ENCODE measurements at regions not wholly inside any gene's neighbourhood (a gene's known extent, or its start where the extent isn't known, plus 50 kb on each side); places are given as distances from the start of the nearest gene placed in this dataset.

DNA sequence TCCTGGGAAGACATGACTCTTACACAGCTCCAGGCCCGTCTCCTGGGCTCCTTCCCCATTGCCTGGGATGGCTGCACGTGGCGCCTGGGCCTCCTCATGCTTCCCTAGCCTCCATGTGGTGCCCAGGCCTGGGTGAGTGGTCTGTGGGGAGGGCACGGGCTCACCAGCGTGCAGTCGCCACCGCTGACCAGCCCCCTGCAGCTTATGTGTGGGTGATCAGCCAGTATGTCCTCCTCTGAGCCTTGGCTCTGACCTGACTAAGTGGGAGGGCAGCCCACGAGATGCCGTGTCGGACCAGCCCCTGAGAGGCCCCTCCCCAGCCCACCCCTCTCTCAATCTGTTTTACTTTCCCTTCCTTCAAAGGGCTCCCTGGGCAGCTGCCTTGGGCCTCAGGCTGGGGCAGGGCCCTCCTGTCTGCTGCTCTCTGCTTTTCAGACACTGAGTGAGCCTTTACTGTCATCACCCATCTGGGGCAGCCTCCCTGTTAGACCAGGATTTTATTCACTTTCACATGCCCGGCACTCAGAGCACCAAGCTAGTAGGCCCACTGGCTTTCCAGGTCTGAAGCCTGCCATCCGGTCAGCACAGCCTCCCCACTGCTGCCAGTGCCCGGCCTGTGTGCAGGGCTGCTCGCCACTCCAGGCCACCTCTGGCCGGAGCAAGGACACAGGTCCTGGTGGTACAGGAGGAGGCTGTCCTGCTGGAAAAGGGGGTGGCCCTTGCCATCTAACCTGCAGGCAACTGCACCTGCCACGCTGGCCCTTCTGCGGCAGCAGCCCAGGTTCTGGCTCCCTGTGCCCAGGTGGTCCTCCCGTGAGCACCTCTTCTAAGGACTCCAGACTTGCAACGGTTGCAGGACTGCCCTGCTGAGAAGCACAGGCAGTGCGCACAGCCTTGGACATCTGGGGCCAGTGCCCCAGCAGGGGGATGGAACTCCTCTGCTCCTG is 84.9 kb upstream of the HPCAL1 start:
- FAIRE-seq (no peak), DNase-seq (no peak)
- Histone ChIP-seq H3K27me3 (ENCODE audit: control insufficient read depth in 3 of 3, insufficient read depth in 3 of 3, low read length in 3 of 3) (no peaks in the 10 kb centered on the region), H3K4me1 (ENCODE audit: control insufficient read depth in 3 of 3, insufficient read depth in 2 of 3, low read depth in 1 of 3, low read length in 2 of 3) (no peaks in the 10 kb centered on the region), H3K36me3 (ENCODE audit: control insufficient read depth in 3 of 3, insufficient read depth in 2 of 3, low read depth in 1 of 3, low read length in 3 of 3) (no peaks in the 10 kb centered on the region), H3K4me3 (ENCODE audit: low read depth in 1 of 3, low read length in 3 of 3) (no peak overlapping the region), H3K27ac (ENCODE audit: low read depth in 1 of 3, low read length in 2 of 3) (no peak overlapping the region), H3K9me3 (ENCODE audit: control insufficient read depth in 2 of 2, insufficient read depth in 1 of 2, low read depth in 1 of 2, low read length in 1 of 2) (no peaks in the 10 kb centered on the region)
- WGBS, 3 donors, result 90 to 93% (median 92%) methylated on average over 20 of the region's 20 CpGs

DNA sequence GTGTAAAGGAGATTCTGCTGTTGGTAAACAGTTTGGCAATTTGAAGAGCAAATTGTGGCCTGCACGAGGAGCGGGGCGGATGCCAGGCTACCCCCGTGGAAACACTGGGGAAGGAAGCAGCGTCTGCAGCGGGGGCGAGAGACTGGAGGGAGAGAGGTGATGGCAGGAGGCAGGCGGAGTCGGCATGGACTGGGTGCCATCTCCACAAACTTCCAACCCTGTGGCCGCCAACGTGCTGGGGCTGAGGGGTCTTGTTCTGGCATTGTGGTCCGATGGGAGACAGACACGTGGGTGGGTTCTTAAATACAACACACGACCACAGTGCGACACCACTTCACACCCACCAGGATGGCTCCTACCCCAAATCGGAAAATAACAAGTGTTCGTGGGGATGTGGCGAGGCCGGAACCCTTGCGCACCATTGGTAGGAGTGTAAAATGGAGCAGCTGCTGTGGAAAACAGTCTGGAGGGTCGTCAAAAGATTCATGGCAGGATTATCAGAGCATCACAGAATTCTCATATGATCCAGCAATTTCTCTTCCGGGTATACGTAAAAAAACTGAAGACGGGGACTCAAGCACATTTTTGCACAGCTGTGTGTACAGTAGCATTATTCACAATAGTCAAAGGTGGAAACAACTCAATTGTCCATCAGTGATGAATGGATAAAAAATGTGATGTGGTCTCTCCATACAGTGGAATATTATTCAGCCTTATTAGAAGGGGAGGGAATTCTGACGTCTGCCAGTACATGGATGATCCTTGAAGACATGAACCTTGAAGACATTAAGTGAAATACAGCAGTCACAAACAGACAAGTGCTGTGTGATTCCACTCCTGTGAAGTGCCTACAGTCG is 82.4 kb upstream of the HPCAL1 start:
- no peaks in the 10 kb centered on the region for H3K27me3 ChIP-seq (ENCODE audit: control insufficient read depth in 3 of 3, insufficient read depth in 3 of 3, low read length in 3 of 3)
- DNase-seq, result no peak
- no peak overlapping the region for H3K4me3 ChIP-seq (ENCODE audit: low read depth in 1 of 3, low read length in 3 of 3)
- no peaks in the 10 kb centered on the region for H3K36me3 ChIP-seq (ENCODE audit: control insufficient read depth in 3 of 3, insufficient read depth in 2 of 3, low read depth in 1 of 3, low read length in 3 of 3)
- FAIRE-seq, result no peak
- 90 to 92% (median 91%) methylated on average over 26 of the region's 26 CpGs for WGBS, 3 donors
- no peak overlapping the region for H3K27ac ChIP-seq (ENCODE audit: low read depth in 1 of 3, low read length in 2 of 3)
- H3K4me1 ChIP-seq (ENCODE audit: control insufficient read depth in 3 of 3, insufficient read depth in 2 of 3, low read depth in 1 of 3, low read length in 2 of 3), result peaks cover 0 to 7% (median 0%) of the 10 kb centered on the region in 3 donors
- no peaks in the 10 kb centered on the region for H3K9me3 ChIP-seq (ENCODE audit: control insufficient read depth in 2 of 2, insufficient read depth in 1 of 2, low read depth in 1 of 2, low read length in 1 of 2)

DNA sequence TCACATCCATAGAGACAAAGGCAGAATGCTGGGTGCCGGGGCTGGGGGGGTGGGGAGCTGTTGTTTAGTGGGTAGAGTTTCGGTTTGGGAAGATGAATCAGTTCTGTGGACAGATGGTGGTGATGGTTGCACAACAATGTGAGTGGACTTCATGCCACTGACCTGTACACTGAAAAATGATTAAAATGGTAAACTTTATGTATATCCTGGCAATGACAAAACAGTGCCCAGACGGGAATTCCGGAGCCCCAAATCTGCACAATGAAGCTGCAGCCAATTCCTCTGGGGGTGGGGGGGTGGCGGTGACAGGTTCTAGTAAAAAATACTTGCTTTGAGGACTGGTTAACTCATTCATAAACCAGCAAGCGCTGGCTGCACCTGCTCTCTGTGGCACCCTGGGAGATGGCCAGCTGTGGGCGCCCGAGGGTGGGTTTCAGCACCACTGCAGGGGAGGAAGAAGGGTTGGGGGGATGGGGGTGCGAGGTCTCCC is 81.8 kb upstream of the HPCAL1 start:
- FAIRE-seq, result no peak
- WGBS, 3 donors, result 72 to 75% (median 74%) methylated on average over 9 of the region's 9 CpGs
- no peaks in the 10 kb centered on the region for H3K36me3 ChIP-seq (ENCODE audit: control insufficient read depth in 3 of 3, insufficient read depth in 2 of 3, low read depth in 1 of 3, low read length in 3 of 3)

DNA sequence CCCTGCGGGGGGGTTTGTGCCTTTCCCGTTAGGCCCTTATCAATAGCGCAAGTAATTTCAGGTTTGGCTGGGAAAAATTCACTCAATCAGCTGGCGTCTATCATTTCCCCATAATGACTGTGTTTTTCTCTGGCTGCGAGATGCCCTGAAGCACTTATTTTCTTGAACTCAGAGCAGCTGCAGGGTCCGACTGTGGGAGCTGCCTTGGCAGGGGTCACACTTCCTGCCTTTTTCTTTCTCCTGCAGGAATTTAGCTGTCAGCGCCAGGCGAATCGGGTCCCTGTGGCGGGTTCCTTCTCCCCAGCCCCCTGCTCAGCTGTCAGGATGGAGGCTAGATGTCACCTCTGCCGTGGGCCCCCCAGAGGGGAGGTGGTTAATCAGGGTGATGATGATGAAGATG is 81.3 kb upstream of the HPCAL1 start:
- H3K27me3 ChIP-seq (ENCODE audit: control insufficient read depth in 3 of 3, insufficient read depth in 3 of 3, low read length in 3 of 3), result no peaks in the 10 kb centered on the region
- DNase-seq, result no peak
- WGBS, 3 donors, result 69 to 81% (median 73%) methylated on average over 9 to 11 of the region's 11 CpGs
- H3K9me3 ChIP-seq (ENCODE audit: control insufficient read depth in 2 of 2, insufficient read depth in 1 of 2, low read depth in 1 of 2, low read length in 1 of 2), result no peaks in the 10 kb centered on the region
- H3K36me3 ChIP-seq (ENCODE audit: control insufficient read depth in 3 of 3, insufficient read depth in 2 of 3, low read depth in 1 of 3, low read length in 3 of 3), result no peaks in the 10 kb centered on the region
- no peak overlapping the region for H3K27ac ChIP-seq (ENCODE audit: low read depth in 1 of 3, low read length in 2 of 3)
- peaks cover 0 to 18% (median 0%) of the 10 kb centered on the region in 3 donors for H3K4me1 ChIP-seq (ENCODE audit: control insufficient read depth in 3 of 3, insufficient read depth in 2 of 3, low read depth in 1 of 3, low read length in 2 of 3)
- no peak overlapping the region for H3K4me3 ChIP-seq (ENCODE audit: low read depth in 1 of 3, low read length in 3 of 3)
- no peak for FAIRE-seq

More for the DNA sequence above, 81.8 kb upstream of the HPCAL1 start:
- Histone ChIP-seq H3K4me1 (ENCODE audit: control insufficient read depth in 3 of 3, insufficient read depth in 2 of 3, low read depth in 1 of 3, low read length in 2 of 3) (peaks cover 0 to 13% (median 0%) of the 10 kb centered on the region in 3 donors), H3K4me3 (ENCODE audit: low read depth in 1 of 3, low read length in 3 of 3) (no peak overlapping the region), H3K27ac (ENCODE audit: low read depth in 1 of 3, low read length in 2 of 3) (no peak overlapping the region), H3K27me3 (ENCODE audit: control insufficient read depth in 3 of 3, insufficient read depth in 3 of 3, low read length in 3 of 3) (no peaks in the 10 kb centered on the region), H3K9me3 (ENCODE audit: control insufficient read depth in 2 of 2, insufficient read depth in 1 of 2, low read depth in 1 of 2, low read length in 1 of 2) (no peaks in the 10 kb centered on the region)
- DNase-seq, result no peak

DNA sequence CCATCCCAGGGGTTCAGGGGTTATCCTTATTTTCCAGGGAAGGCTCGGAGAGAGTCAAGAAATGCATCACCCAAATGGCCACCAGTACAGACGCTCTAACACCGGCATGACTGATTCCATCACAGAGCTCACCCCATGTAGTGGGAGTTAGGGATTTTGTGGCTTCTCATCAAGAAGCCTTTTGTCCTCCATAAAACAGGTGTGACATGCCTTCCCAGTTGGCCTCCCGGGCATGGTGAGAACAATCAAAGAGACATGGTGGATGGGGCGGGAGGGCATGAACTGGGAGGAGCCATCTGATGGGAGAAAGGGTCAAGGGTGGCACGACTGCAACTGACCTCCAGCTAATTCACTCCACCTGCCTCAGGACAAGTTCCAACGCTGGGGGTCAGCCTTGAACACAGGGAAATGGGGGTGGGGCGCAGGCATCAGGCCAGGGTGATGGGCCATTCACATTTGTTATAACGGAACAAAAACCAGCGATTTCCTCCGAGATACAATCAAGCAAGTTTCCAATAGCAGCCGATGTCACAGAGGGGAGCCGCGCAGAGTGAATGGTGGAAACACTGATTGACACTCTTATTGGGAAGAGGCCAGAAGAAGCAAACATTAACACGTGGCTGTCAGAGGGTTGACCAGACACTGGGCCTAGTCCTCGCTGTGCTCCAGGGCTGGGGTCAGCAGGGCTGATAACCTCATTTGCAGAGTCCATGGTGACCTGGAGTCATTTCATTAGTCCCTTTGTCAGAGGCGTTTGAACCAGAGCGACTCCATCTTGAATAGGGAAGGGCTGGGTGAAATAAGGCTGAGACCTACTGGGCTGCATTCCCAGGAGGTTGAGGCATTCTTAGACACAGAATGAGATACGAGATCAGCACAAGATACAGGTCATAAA is 80.5 kb upstream of the HPCAL1 start:
- Histone ChIP-seq H3K4me3 (ENCODE audit: low read depth in 1 of 3, low read length in 3 of 3) (no peak overlapping the region), H3K36me3 (ENCODE audit: control insufficient read depth in 3 of 3, insufficient read depth in 2 of 3, low read depth in 1 of 3, low read length in 3 of 3) (no peaks in the 10 kb centered on the region), H3K27me3 (ENCODE audit: control insufficient read depth in 3 of 3, insufficient read depth in 3 of 3, low read length in 3 of 3) (no peaks in the 10 kb centered on the region), H3K27ac (ENCODE audit: low read depth in 1 of 3, low read length in 2 of 3) (no peak overlapping the region), H3K4me1 (ENCODE audit: control insufficient read depth in 3 of 3, insufficient read depth in 2 of 3, low read depth in 1 of 3, low read length in 2 of 3) (peaks cover 0 to 26% (median under 1%) of the 10 kb centered on the region in 3 donors), H3K9me3 (ENCODE audit: control insufficient read depth in 2 of 2, insufficient read depth in 1 of 2, low read depth in 1 of 2, low read length in 1 of 2) (no peaks in the 10 kb centered on the region)
- no peak for DNase-seq
- WGBS, 3 donors, result 84 to 87% (median 87%) methylated on average over 19 of the region's 19 CpGs
- FAIRE-seq, result no peak

DNA sequence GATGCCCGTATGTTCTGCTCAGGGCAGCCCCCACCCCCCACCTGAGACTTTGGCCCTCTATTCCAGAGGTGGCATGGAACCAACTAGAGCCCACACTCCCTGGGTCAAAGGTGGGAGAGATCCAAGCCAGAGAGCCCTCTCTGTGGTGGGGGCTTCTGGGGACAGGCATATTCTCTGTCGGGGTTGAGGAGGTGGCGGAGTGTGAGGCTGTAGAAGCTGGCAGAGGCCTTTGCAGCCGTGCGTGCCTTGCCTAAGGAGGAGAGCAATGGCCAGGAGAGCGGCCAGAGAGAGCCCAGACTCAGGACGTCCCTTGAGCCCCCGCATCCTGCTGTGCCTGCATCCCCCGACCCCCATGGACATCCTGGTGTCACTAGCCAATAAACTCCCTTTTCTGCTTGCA is 79.2 kb upstream of the HPCAL1 start:
- no peak for FAIRE-seq
- Histone ChIP-seq H3K27ac (ENCODE audit: low read depth in 1 of 3, low read length in 2 of 3) (no peak overlapping the region), H3K4me3 (ENCODE audit: low read depth in 1 of 3, low read length in 3 of 3) (no peak overlapping the region), H3K4me1 (ENCODE audit: control insufficient read depth in 3 of 3, insufficient read depth in 2 of 3, low read depth in 1 of 3, low read length in 2 of 3) (peaks cover 0 to 35% (median 2%) of the 10 kb centered on the region in 3 donors), H3K9me3 (ENCODE audit: control insufficient read depth in 2 of 2, insufficient read depth in 1 of 2, low read depth in 1 of 2, low read length in 1 of 2) (no peaks in the 10 kb centered on the region), H3K27me3 (ENCODE audit: control insufficient read depth in 3 of 3, insufficient read depth in 3 of 3, low read length in 3 of 3) (no peaks in the 10 kb centered on the region), H3K36me3 (ENCODE audit: control insufficient read depth in 3 of 3, insufficient read depth in 2 of 3, low read depth in 1 of 3, low read length in 3 of 3) (no peaks in the 10 kb centered on the region)
- 82 to 89% (median 87%) methylated on average over 9 of the region's 9 CpGs for WGBS, 3 donors
- DNase-seq, result no peak

DNA sequence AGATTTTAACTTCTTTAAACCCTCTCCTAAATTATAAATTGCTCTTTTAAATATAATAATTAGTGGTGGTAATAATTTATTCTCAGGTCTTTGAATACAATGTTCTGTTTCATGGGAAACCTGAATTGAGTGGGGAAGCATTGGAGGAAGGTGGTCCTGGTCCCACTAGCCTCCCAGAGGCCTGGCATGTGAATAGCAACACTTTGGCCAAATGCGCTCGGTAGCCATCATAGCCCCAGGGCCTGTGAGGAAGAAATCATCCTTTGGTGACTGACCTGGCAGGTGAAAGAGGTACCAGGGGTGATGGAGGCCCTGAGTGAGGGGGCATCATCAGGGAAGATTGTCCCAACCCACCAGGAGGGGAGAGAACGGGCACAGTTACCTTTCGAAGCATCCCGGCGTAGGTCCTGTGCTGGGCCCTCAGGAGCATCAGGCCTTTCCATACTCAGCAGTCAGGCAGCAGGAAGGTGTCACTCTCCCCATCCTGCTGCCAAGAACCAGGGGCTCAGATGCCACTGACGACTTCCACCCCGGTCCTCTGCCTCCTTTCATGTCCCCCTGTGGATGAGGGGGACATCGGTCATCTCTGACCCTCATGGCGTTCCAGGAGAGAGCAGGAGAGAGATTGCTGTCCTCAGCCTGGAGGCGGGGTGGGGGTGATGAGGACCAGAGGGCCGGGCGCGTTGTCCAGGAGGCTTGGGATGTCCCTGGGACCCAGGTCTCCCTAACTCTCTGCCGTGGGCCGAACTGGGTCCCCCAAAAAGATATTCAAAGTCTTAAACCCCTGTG is 78.6 kb upstream of the HPCAL1 start:
- Histone ChIP-seq H3K4me1 (ENCODE audit: control insufficient read depth in 3 of 3, insufficient read depth in 2 of 3, low read depth in 1 of 3, low read length in 2 of 3) (peaks cover 2 to 40% (median 3%) of the 10 kb centered on the region in 3 donors), H3K36me3 (ENCODE audit: control insufficient read depth in 3 of 3, insufficient read depth in 2 of 3, low read depth in 1 of 3, low read length in 3 of 3) (no peaks in the 10 kb centered on the region), H3K27ac (ENCODE audit: low read depth in 1 of 3, low read length in 2 of 3) (no peak overlapping the region), H3K9me3 (ENCODE audit: control insufficient read depth in 2 of 2, insufficient read depth in 1 of 2, low read depth in 1 of 2, low read length in 1 of 2) (no peaks in the 10 kb centered on the region), H3K27me3 (ENCODE audit: control insufficient read depth in 3 of 3, insufficient read depth in 3 of 3, low read length in 3 of 3) (no peaks in the 10 kb centered on the region), H3K4me3 (ENCODE audit: low read depth in 1 of 3, low read length in 3 of 3) (no peak overlapping the region)
- FAIRE-seq (no peak), DNase-seq (no peak)
- 88 to 94% (median 89%) methylated on average over 16 of the region's 16 CpGs for WGBS, 3 donors
